ENCODE measurements at regions not wholly inside any gene's neighbourhood (a gene's known extent, or its start where the extent isn't known, plus 50 kb on each side); places are given as distances from the start of the nearest gene placed in this dataset.

DNA sequence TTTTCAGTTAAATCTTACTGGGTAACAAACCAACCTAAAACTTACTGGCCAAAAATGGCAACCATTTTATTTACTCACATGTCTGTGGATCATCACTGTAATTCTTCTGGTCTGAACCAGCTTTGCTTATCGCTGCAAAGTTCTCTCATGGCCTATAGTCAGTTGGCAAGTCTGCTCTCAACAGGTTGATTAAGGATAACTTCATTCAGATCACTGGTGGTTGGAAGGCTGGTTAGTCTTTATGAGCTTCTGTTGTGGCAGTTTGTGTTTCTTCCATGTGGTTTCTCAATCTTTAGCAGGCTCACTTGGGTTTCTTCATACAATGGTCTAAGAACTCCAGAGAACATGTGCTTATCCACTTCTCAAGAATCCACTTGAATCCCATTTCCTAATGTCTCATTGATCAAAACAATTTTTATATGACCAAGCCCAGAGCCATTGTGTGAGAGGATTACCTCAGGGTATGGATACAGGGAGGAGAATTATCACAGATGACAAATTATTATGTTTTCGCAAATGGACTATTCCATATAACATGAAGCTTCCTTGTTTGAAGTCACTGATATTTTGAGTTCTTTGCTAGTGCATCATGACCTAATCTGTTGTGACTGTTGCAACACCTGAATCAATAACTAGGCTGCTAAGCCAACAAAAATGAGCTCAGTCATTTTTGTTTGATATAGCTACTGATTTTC lies 155.4 kb upstream of the BMP2 start:
- TF ChIP-seq POLR2A (IDR thresholded peaks at IDR 0.05): no peak
- TF ChIP-seq, protein P1, sequence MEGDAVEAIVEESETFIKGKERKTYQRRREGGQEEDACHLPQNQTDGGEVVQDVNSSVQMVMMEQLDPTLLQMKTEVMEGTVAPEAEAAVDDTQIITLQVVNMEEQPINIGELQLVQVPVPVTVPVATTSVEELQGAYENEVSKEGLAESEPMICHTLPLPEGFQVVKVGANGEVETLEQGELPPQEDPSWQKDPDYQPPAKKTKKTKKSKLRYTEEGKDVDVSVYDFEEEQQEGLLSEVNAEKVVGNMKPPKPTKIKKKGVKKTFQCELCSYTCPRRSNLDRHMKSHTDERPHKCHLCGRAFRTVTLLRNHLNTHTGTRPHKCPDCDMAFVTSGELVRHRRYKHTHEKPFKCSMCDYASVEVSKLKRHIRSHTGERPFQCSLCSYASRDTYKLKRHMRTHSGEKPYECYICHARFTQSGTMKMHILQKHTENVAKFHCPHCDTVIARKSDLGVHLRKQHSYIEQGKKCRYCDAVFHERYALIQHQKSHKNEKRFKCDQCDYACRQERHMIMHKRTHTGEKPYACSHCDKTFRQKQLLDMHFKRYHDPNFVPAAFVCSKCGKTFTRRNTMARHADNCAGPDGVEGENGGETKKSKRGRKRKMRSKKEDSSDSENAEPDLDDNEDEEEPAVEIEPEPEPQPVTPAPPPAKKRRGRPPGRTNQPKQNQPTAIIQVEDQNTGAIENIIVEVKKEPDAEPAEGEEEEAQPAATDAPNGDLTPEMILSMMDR (IDR thresholded peaks at IDR 0.05): no peak
- 89 to 91% methylated on average over 2 of the region's 2 CpGs for WGBS, 2 donors
- no peak for DNase-seq (ENCODE audit: low spot score in 2 of 2)
- no peak overlapping the region for H3K4me3 ChIP-seq (ENCODE audit: low read depth, poor library complexity, severe bottlenecking)
- intact Hi-C loops (cut with DNase I; ENCODE audit: low total_unique reads): no loop called here

DNA sequence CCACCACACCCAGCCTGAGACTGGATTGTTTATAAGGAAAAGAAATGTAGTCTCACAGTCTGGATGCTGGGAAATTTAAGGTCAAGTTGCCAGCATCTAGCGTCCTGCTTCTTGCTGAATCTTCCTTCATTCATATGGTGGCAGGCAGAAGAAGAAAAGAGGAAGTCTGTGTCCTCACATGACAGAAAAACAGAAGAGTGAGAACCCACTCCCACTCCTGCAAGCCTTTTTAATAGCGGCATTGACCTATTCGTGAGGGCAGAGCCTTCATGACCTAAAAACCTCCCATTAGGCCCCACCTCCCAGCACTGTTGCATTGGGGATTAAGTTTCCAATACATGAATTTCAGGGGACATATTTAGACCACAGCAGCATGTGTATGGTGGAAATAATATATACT lies 160.8 kb upstream of the BMP2 start:
- TF ChIP-seq, protein P1 (IDR thresholded peaks at IDR 0.05): no peak
- TF ChIP-seq POLR2A (IDR thresholded peaks at IDR 0.05): no peak
- intact Hi-C loops (cut with DNase I; ENCODE audit: low total_unique reads): no loop called here
- WGBS, 2 donors: 81 to 92% methylated on average over 3 of the region's 3 CpGs
- H3K4me3 ChIP-seq (ENCODE audit: low read depth, poor library complexity, severe bottlenecking): no peak overlapping the region
- no peak for DNase-seq (ENCODE audit: low spot score in 2 of 2)

DNA sequence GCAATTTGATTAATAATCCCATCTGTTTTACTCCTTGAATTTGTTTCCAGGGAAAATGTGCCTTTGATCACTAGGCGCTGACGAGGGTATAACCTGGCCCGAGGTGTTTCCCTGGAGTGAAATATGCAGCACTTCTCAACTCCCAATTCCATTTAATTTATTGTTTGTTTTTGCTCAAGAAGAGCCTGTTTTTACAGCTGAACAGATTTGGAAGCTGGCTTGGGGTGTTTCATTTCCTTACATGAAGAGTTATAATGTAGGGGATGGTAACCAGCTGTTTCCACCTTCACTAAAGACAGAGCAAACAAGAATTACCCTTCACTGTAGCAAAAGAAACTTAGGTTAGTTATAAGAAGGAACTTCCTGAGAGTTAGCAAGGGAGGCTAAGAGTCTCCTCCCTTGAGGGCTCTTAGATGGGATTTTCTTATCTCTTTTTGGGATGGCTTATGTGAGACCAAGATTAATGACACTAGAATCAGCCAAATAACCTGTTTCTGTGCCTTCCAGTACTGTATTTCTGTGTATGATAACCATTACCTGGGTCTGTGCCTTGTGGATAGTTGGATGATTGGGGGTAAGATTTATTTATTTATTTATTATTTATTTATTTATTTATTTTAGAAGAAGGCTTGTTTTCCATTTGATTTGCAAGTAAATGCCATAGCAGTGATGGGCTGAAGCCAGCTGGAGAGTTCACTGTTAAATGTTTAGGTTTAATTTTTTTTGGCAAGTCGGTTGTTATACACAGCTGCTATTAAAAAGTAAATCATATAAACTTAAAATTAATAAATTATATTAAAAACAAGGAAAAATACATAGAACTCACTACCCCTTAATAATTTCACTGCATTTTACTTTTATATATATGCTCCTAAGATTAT lies 162.2 kb upstream of the BMP2 start:
- intact Hi-C loops (cut with DNase I; ENCODE audit: low total_unique reads): no loop called here
- TF ChIP-seq, protein P1 (IDR thresholded peaks at IDR 0.05): no peak
- TF ChIP-seq POLR2A (IDR thresholded peaks at IDR 0.05): no peak
- no peak for DNase-seq (ENCODE audit: low spot score in 2 of 2)
- 50 to 57% methylated on average over 4 of the region's 4 CpGs for WGBS, 2 donors
- no peak overlapping the region for H3K4me3 ChIP-seq (ENCODE audit: low read depth, poor library complexity, severe bottlenecking)

DNA sequence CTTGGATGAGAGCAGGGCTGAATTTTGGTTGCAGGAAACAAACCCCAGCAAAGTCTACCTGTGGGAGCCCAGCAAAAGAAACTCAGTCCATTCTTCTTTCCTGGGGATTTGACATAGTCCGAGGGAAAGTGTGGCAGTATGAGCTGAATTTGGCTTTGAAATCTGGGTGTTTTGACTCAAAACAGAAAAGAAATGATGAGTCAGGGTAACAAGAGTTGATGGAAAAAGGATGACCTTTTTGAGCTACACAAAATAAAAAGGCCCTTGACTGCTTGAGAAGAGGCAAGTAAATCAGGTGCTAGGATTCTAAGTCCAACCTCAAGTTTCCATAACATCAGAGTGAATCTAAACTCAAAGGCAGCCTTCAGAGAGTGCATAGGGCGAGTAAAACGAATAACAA lies 163.3 kb upstream of the BMP2 start:
- intact Hi-C loops (cut with DNase I; ENCODE audit: low total_unique reads): no loop called here
- WGBS, 2 donors: 75 to 90% methylated on average over 3 of the region's 3 CpGs
- TF ChIP-seq, protein P1 (IDR thresholded peaks at IDR 0.05): no peak
- no peak for TF ChIP-seq POLR2A (IDR thresholded peaks at IDR 0.05)
- no peak overlapping the region for H3K4me3 ChIP-seq (ENCODE audit: low read depth, poor library complexity, severe bottlenecking)
- no peak for DNase-seq (ENCODE audit: low spot score in 2 of 2)

DNA sequence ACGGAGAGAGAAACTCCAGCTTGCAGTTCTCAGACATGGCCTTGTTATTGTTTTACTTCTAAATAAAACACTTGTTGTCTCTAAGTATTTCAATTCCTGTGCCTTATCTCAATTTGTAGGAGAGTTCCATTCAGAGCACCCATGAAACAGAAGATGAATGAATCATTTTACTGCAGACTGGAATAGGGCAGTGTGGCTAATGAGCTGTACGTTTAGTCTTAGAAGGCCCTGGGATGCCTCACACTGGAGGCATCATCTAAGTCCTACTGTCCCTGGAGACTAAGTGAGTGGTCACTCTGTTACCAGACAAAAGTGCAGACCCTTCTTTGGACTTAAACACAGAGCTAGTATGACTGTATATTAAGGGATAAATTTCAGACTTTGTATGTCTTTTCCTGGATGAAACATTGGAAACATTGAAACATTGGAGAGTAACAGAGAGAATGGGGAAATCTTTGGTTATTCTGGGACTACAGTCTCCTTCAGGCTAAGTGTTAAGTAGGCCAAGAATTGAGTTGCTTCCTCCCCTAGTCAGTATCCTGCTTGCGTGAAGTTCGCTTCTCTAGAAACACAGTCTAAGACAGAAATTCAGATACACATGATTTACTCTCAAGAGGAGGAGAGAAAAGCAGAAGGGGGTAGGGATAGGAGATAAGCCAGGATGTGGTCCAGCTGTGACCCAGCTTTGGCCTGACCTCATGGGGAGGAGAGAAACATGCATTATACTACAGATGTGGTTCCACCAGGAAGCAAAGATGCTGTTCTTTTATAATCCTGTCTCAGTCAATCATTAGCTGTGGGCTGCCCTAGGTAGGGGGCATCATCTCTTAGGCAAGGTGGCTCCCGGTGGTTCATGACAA lies 167.4 kb upstream of the BMP2 start:
- TF ChIP-seq POLR2A (IDR thresholded peaks at IDR 0.05): no peak
- TF ChIP-seq, protein P1 (IDR thresholded peaks at IDR 0.05): no peak
- WGBS, 2 donors: 73 to 80% methylated on average over 5 of the region's 5 CpGs
- DNase-seq (ENCODE audit: low spot score in 2 of 2): no peak
- no peak overlapping the region for H3K4me3 ChIP-seq (ENCODE audit: low read depth, poor library complexity, severe bottlenecking)
- intact Hi-C loops (cut with DNase I; ENCODE audit: low total_unique reads): no loop called here
